Suppressor macrophage treated with lipopolysaccharide for 1 hour (primary cell): ENCODE measurements at regions not wholly inside any gene's neighbourhood (a gene's known extent, or its start where the extent isn't known, plus 50 kb on each side); places are given as distances from the start of the nearest gene placed in this dataset.

Source experiments
- DNase-seq, 3 donors: peaks; one replicate each; pipeline ENCODE4 v3.0.0-alpha.2; 2020 to 2022

GRCh38 chr1:192238421-192238820, 78.4 kb upstream of the RGS21 start:
- no peak for DNase-seq

DNA sequence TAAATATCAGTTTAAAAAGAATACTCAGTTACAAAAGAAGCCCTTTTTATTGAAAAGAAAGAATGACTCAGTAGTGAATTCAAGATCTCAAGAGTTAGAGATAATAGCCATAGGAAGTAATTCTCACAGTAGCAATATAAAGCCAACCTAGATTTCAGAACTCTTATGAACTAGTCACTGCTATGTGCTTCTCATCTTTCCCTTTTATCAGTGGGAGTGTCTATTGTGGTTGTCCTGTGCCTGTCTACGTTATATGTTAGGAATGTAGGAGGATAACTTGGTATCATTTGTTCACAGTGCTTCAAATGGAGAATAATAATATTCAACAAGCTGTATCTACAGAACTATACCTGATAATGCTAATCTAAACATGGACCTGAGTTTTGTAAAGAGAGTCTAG, 73.1 kb upstream of the RGS21 start:
- DNase-seq, result no peak

DNA sequence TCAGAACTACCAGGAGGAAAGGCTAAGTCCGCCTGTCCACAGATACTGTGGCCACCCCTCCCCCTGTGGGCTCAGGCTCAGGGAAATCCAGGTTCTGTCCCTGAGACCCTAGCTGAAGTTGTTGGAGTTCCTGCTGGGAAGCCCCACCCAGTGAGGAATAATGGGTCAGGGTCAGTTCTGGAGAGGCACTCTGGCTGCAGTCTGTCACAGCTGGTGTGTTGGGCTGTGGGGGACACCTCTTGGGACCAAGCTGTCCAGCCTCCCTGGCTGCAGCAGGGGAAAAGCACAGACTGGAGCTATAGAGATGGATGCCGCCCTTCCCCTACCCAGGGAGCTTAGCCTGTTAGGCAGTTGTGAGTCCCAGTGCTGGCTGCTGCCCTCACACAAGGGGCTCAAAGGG, 65.1 kb upstream of the RGS21 start:
- DNase-seq, result no peak

DNA sequence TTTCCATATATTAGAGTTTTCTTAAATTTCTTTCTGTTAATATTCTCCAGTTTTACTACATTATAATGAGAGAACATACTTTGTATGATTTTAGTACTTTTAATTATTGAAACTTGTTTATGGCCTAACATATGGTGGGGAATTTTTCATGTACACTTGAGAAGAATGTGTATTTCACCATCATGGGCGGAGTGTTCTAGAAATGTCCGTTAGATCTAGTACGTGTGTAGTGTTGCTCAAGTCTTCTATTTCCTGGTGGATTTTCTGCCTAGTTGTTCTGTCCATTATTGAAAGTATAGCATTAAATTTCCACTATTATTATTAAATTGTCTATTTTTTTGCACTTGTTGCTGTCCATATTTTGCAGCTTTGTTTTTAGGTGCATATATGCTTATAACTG, 64.0 kb upstream of the RGS21 start:
- no peak for DNase-seq

GRCh38 chr1:192256674-192257334, 60.0 kb upstream of the RGS21 start:
- DNase-seq, result no peak

GRCh38 chr1:192260076-192260475, 56.7 kb upstream of the RGS21 start:
- no peak for DNase-seq

GRCh38 chr1:192261476-192261875, 55.3 kb upstream of the RGS21 start:
- no peak for DNase-seq

GRCh38 chr1:192263436-192263835, 53.4 kb upstream of the RGS21 start:
- peak; percentile 15 to 42 (median 40) for DNase-seq

- DNase-seq, result no peak
Measured at GRCh38 chr1:192265516-192266173, 51.1 kb upstream of the RGS21 start.

DNA sequence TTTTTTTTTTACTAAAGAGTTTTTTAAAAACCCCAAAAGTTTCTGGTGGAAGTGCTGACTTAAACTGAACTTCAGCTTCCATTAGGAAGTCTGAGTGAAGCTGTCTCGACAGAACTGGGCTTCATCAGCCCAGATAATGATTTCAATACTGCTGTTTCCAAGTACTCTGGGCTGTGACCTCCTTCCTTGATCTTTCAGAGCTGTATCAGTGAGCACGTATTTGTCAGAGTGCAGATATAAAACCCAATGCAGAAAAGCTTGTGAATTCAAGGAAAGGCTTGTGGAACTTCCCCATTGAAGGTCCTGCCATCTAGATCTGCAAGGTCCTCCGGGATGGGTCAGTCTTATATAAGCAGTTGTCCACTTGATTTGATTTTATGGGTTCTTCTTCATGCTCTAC, 50.1 kb upstream of the RGS21 start:
- no peak for DNase-seq
